ENCODE measurements at regions not wholly inside any gene's neighbourhood (a gene's known extent, or its start where the extent isn't known, plus 50 kb on each side); places are given as distances from the start of the nearest gene placed in this dataset.

DNA sequence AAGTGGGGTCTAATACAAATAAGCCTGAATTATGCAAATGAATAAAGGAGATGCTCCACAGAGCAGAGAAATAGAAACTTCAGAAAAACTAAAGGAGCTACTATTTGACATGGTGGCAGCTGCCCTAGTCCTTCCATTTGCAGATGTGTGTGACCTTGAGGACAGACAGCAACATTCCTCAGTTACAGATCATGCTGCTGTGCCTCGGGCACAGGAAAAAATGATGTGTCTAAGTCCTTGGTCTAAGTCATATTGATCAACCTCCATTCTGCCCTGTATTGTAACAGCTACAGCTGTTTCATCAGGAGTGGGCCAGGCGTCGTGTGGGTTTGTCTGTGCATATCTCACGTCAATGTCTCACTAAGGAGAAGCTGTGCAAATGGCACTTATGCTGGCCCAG, 710.4 kb downstream of the TNS3 start (continued):
- TF ChIP-seq, protein P1, sequence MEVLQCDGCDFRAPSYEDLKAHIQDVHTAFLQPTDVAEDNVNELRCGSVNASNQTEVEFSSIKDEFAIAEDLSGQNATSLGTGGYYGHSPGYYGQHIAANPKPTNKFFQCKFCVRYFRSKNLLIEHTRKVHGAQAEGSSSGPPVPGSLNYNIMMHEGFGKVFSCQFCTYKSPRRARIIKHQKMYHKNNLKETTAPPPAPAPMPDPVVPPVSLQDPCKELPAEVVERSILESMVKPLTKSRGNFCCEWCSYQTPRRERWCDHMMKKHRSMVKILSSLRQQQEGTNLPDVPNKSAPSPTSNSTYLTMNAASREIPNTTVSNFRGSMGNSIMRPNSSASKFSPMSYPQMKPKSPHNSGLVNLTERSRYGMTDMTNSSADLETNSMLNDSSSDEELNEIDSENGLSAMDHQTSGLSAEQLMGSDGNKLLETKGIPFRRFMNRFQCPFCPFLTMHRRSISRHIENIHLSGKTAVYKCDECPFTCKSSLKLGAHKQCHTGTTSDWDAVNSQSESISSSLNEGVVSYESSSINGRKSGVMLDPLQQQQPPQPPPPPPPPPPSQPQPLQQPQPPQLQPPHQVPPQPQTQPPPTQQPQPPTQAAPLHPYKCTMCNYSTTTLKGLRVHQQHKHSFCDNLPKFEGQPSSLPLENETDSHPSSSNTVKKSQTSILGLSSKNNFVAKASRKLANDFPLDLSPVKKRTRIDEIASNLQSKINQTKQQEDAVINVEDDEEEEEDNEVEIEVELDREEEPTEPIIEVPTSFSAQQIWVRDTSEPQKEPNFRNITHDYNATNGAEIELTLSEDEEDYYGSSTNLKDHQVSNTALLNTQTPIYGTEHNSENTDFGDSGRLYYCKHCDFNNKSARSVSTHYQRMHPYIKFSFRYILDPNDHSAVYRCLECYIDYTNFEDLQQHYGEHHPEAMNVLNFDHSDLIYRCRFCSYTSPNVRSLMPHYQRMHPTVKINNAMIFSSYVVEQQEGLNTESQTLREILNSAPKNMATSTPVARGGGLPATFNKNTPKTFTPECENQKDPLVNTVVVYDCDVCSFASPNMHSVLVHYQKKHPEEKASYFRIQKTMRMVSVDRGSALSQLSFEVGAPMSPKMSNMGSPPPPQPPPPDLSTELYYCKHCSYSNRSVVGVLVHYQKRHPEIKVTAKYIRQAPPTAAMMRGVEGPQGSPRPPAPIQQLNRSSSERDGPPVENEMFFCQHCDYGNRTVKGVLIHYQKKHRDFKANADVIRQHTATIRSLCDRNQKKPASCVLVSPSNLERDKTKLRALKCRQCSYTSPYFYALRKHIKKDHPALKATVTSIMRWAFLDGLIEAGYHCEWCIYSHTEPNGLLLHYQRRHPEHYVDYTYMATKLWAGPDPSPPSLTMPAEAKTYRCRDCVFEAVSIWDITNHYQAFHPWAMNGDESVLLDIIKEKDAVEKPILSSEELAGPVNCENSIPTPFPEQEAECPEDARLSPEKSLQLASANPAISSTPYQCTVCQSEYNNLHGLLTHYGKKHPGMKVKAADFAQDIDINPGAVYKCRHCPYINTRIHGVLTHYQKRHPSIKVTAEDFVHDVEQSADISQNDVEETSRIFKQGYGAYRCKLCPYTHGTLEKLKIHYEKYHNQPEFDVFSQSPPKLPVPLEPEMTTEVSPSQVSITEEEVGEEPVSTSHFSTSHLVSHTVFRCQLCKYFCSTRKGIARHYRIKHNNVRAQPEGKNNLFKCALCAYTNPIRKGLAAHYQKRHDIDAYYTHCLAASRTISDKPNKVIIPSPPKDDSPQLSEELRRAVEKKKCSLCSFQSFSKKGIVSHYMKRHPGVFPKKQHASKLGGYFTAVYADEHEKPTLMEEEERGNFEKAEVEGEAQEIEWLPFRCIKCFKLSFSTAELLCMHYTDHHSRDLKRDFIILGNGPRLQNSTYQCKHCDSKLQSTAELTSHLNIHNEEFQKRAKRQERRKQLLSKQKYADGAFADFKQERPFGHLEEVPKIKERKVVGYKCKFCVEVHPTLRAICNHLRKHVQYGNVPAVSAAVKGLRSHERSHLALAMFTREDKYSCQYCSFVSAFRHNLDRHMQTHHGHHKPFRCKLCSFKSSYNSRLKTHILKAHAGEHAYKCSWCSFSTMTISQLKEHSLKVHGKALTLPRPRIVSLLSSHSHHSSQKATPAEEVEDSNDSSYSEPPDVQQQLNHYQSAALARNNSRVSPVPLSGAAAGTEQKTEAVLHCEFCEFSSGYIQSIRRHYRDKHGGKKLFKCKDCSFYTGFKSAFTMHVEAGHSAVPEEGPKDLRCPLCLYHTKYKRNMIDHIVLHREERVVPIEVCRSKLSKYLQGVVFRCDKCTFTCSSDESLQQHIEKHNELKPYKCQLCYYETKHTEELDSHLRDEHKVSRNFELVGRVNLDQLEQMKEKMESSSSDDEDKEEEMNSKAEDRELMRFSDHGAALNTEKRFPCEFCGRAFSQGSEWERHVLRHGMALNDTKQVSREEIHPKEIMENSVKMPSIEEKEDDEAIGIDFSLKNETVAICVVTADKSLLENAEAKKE (CRISPR knock-in tag; IDR thresholded peaks at IDR 0.05), result no peak

DNA sequence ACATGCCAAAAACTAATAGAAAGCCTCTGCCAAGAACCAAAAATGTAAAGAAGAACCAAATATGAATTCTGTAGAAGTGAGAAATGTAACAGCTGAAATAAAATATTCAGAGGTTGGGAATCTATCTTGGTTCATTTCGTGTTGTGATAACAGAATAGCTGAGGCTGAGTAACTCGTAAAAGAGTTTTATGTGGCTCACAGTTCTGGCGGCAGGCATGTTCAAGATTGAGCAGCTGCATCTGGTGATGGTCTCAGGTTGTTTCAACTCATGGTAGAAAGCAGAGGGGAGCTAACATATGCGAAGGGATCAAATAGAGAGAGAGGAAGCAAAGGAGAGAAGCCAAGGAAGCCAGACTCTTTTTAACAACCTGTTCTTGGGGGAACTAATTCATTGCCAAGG, 717.2 kb downstream of the TNS3 start:
- H3K4me1 ChIP-seq (ENCODE audit: insufficient read depth), result no peaks in the 10 kb centered on the region
- no peaks in the 10 kb centered on the region for H3F3A ChIP-seq (replicated peaks; ENCODE audit: low read depth)
- peaks cover 6% of the 10 kb centered on the region for H3K27me3 Mint-ChIP-seq (ENCODE audit: insufficient read depth, low read depth, poor library complexity)
- no peak overlapping the region for H3K4me3 ChIP-seq
- H3K27ac ChIP-seq (ENCODE audit: low read depth), result no peak overlapping the region
- H3K4me3 Mint-ChIP-seq, result no peak overlapping the region
- no peak overlapping the region for H3K27ac Mint-ChIP-seq
- no peak for ATAC-seq
- no peaks in the 10 kb centered on the region; the same call in 1 of the 3 replicates for H3K4me1 Mint-ChIP-seq
- H3K36me3 Mint-ChIP-seq (ENCODE audit: low read depth), result no peaks in the 10 kb centered on the region
- no peaks in the 10 kb centered on the region for H3K27me3 ChIP-seq (ENCODE audit: insufficient read depth)
- H3K36me3 ChIP-seq (ENCODE audit: insufficient read depth), result no peaks in the 10 kb centered on the region
- DNase-seq (ENCODE audit: low spot score), result no peak
- no peak overlapping the region for H2AFZ ChIP-seq
- no peak overlapping the region for H3K4me2 ChIP-seq
- H3K9me2 ChIP-seq (ENCODE audit: insufficient read depth), result peaks cover 7% of the 10 kb centered on the region
- H4K20me1 ChIP-seq (replicated peaks; ENCODE audit: insufficient read depth), result no peaks in the 10 kb centered on the region
- no peaks in the 10 kb centered on the region; the same call in 2 of the 3 replicates for H3K9me3 Mint-ChIP-seq
- no peaks in the 10 kb centered on the region for H3K79me2 ChIP-seq (replicated peaks; ENCODE audit: insufficient read depth)
- TF ChIP-seq ZNF114 (CRISPR knock-in tag; IDR thresholded peaks at IDR 0.05) (no peak), CTCF (conservative IDR thresholded peaks at IDR 0.05; ENCODE audit: low read depth in 2 of 2) (no peak), NANOG (IDR thresholded peaks at IDR 0.05; ENCODE audit: borderline replicate concordance) (no peak), EZH2 (IDR thresholded peaks at IDR 0.05; ENCODE audit: low read depth, unreplicated experiment) (no peak), POLR2AphosphoS5 (IDR thresholded peaks at IDR 0.05; ENCODE audit: low read depth) (no peak), STAT1 (IDR thresholded peaks at IDR 0.05; ENCODE audit: unreplicated experiment) (no peak), ZNF331 (CRISPR knock-in tag; IDR thresholded peaks at IDR 0.05; ENCODE audit: low read depth) (no peak)
- TF ChIP-seq, protein P1 (CRISPR knock-in tag; IDR thresholded peaks at IDR 0.05), result no peak
